NCI-H2107 (cell line): ENCODE measurements at regions not wholly inside any gene's neighbourhood (a gene's known extent, or its start where the extent isn't known, plus 50 kb on each side); places are given as distances from the start of the nearest gene placed in this dataset.

Experiments
- DNase-seq: peaks from one replicate; lab custom pipeline; 2025; lab: John Stamatoyannopoulos, UW

- DNase-seq: no peak
Observed at GRCh38 chr4:28976369-28976768, 1743.8 kb upstream of the PCDH7 start.

- DNase-seq: no peak
Observed at GRCh38 chr4:29002151-29002550, 1718.0 kb upstream of the PCDH7 start.

GRCh38 chr4:29005838-29006237, 1714.3 kb upstream of the PCDH7 start:
- DNase-seq: no peak

- DNase-seq: no peak
Observed at GRCh38 chr4:29009908-29010307, 1710.3 kb upstream of the PCDH7 start.

GRCh38 chr4:29013341-29013740, 1706.8 kb upstream of the PCDH7 start:
- DNase-seq: no peak

- DNase-seq: no peak
Observed at GRCh38 chr4:29014555-29014954, 1705.6 kb upstream of the PCDH7 start.

GRCh38 chr4:29033703-29034102, 1686.5 kb upstream of the PCDH7 start:
- DNase-seq: no peak

- no peak for DNase-seq
Observed at GRCh38 chr4:29037501-29037900, 1682.7 kb upstream of the PCDH7 start.

GRCh38 chr4:29043411-29043810, 1676.8 kb upstream of the PCDH7 start:
- no peak for DNase-seq

GRCh38 chr4:29046186-29046585, 1674.0 kb upstream of the PCDH7 start:
- DNase-seq: no peak

GRCh38 chr4:29046781-29047180, 1673.4 kb upstream of the PCDH7 start:
- no peak for DNase-seq

GRCh38 chr4:29047341-29048041, 1672.7 kb upstream of the PCDH7 start:
- DNase-seq: no peak

GRCh38 chr4:29051381-29051965, 1668.7 kb upstream of the PCDH7 start:
- DNase-seq: no peak

- DNase-seq: no peak
Observed at GRCh38 chr4:29052266-29052665, 1667.9 kb upstream of the PCDH7 start.

- no peak for DNase-seq
Observed at GRCh38 chr4:29058531-29058930, 1661.6 kb upstream of the PCDH7 start.

- DNase-seq: no peak
Observed at GRCh38 chr4:29066861-29067260, 1653.3 kb upstream of the PCDH7 start.

GRCh38 chr4:29073571-29073970, 1646.6 kb upstream of the PCDH7 start:
- DNase-seq: no peak

GRCh38 chr4:29075366-29075765, 1644.8 kb upstream of the PCDH7 start:
- DNase-seq: no peak

- no peak for DNase-seq
Observed at GRCh38 chr4:29079260-29079659, 1640.9 kb upstream of the PCDH7 start.

- no peak for DNase-seq
Observed at GRCh38 chr4:29081234-29081955, 1638.8 kb upstream of the PCDH7 start.

- no peak for DNase-seq
Observed at GRCh38 chr4:29082684-29083083, 1637.5 kb upstream of the PCDH7 start.

GRCh38 chr4:29085748-29086147, 1634.4 kb upstream of the PCDH7 start:
- no peak for DNase-seq

- no peak for DNase-seq
Observed at GRCh38 chr4:29104694-29105093, 1615.5 kb upstream of the PCDH7 start.
